ENCODE measurements at regions not wholly inside any gene's neighbourhood (a gene's known extent, or its start where the extent isn't known, plus 50 kb on each side); places are given as distances from the start of the nearest gene placed in this dataset.

DNA sequence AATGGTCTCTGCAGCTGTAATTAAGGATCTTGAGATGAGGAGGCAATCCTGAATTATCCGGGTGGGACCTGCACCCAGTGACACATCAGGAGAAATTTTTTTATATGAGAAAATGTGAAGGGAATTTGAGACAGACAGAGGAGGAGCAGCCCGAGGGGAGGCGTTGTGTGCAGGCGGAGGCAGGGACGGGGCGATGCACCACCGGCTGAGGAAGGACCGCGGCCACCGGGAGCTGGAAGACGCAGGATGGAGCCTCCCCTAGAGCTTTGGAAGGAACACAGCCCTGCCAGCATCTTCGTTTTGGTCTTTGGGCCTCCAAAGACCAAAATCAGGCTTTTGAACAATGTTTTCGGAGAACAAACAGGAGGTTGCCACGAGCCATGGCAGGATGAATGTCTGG, 85.0 kb upstream of the ADRA2C start:
- Mint-ChIP-seq H3K27me3 (ENCODE audit: insufficient read depth) (peaks cover 7% of the 10 kb centered on the region), H3K4me3 (no peak overlapping the region), H3K9me3 (no peaks in the 10 kb centered on the region), H3K36me3 (ENCODE audit: low read depth) (no peaks in the 10 kb centered on the region), H3K27ac (no peak overlapping the region), H3K4me1 (peaks cover 3% of the 10 kb centered on the region)
- Histone ChIP-seq H3K36me3 (ENCODE audit: control insufficient read depth, insufficient read depth, low read length) (no peaks in the 10 kb centered on the region), H3K27me3 (ENCODE audit: control insufficient read depth, insufficient read depth, low read length, poor library complexity, severe bottlenecking) (no peaks in the 10 kb centered on the region), H3K27ac (ENCODE audit: low read depth, low read length) (no peak overlapping the region), H3K9ac (ENCODE audit: extremely low read depth, low read length, poor library complexity, severe bottlenecking) (no peak overlapping the region), H3K9me3 (ENCODE audit: control insufficient read depth, low read length) (no peaks in the 10 kb centered on the region), H3K4me1 (ENCODE audit: control insufficient read depth, insufficient read depth, low read length) (no peaks in the 10 kb centered on the region), H3K4me3 (ENCODE audit: low read length) (no peak overlapping the region)
- 85 to 89% methylated on average over 10 to 14 of the region's 14 CpGs for WGBS, 2 experiments (ENCODE audit: insufficient coverage in 1 of 2, insufficient read length in 1 of 2)
- DNase-seq, result peak; percentile 33
- TF ChIP-seq, protein P1, sequence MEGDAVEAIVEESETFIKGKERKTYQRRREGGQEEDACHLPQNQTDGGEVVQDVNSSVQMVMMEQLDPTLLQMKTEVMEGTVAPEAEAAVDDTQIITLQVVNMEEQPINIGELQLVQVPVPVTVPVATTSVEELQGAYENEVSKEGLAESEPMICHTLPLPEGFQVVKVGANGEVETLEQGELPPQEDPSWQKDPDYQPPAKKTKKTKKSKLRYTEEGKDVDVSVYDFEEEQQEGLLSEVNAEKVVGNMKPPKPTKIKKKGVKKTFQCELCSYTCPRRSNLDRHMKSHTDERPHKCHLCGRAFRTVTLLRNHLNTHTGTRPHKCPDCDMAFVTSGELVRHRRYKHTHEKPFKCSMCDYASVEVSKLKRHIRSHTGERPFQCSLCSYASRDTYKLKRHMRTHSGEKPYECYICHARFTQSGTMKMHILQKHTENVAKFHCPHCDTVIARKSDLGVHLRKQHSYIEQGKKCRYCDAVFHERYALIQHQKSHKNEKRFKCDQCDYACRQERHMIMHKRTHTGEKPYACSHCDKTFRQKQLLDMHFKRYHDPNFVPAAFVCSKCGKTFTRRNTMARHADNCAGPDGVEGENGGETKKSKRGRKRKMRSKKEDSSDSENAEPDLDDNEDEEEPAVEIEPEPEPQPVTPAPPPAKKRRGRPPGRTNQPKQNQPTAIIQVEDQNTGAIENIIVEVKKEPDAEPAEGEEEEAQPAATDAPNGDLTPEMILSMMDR (conservative IDR thresholded peaks at IDR 0.05), result no peak

DNA sequence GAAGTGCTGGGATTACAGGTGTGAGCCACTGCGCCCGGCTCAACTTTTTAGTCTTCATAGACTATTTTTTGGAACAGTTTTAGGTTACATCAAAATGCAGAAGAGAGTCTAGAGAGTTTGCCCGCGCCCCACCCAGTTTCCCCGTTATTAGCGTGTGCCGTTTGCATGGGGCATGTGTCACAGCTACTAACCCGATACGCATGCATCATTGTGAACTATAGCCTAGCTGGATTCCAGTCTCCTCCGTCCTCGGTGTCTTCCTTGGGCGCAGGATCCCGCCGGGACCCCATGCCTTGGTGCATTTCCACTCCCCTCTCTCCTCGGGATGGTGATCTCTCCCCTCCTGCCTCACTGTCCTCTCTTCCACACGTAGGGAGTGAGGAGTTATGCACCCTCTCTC, 85.5 kb upstream of the ADRA2C start:
- H3K9me3 ChIP-seq (ENCODE audit: control insufficient read depth, low read length), result no peaks in the 10 kb centered on the region
- no peak overlapping the region for H3K27ac Mint-ChIP-seq
- H3K9ac ChIP-seq (ENCODE audit: extremely low read depth, low read length, poor library complexity, severe bottlenecking), result no peak overlapping the region
- WGBS, 2 experiments (ENCODE audit: insufficient coverage in 1 of 2, insufficient read length in 1 of 2), result 92% methylated on average over 15 to 16 of the region's 16 CpGs
- no peaks in the 10 kb centered on the region for H3K27me3 ChIP-seq (ENCODE audit: control insufficient read depth, insufficient read depth, low read length, poor library complexity, severe bottlenecking)
- no peak overlapping the region for H3K27ac ChIP-seq (ENCODE audit: low read depth, low read length)
- H3K4me1 Mint-ChIP-seq, result peaks cover 3% of the 10 kb centered on the region
- DNase-seq, result peak; percentile 31
- no peak overlapping the region for H3K4me3 ChIP-seq (ENCODE audit: low read length)
- no peaks in the 10 kb centered on the region for H3K36me3 ChIP-seq (ENCODE audit: control insufficient read depth, insufficient read depth, low read length)
- H3K36me3 Mint-ChIP-seq (ENCODE audit: low read depth), result no peaks in the 10 kb centered on the region
- H3K4me1 ChIP-seq (ENCODE audit: control insufficient read depth, insufficient read depth, low read length), result no peaks in the 10 kb centered on the region
- H3K4me3 Mint-ChIP-seq, result no peak overlapping the region
- TF ChIP-seq, protein P1 (conservative IDR thresholded peaks at IDR 0.05), result no peak
- H3K9me3 Mint-ChIP-seq, result no peaks in the 10 kb centered on the region
- peaks cover 7% of the 10 kb centered on the region for H3K27me3 Mint-ChIP-seq (ENCODE audit: insufficient read depth)

DNA sequence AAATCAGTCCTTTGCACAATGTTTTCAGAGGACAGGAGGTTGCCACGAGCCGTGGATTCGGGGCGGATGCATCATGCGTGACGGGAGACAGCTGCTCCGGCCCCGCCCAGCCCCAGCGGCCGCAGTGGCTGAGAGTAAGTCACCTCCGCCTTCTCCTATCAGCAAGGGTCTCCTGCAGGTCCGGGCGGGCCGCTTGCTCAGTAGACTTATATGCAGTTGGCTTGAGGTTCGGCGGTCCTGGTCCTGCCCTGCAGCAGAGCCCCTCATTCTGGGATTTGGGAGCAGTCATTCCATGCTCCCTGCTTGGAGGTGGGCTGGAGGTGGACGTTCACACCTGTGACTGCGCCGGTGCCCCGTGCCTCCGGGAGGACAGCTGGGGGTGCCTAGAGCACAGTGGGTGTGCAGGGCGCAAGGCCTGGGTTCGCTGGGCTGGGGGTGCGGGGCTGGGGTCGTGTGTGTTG, 86.3 kb upstream of the ADRA2C start:
- peak; percentile 48 for DNase-seq

More for the DNA sequence above, 86.3 kb upstream of the ADRA2C start:
- Mint-ChIP-seq H3K36me3 (ENCODE audit: low read depth) (no peaks in the 10 kb centered on the region), H3K27ac (no peak overlapping the region), H3K4me3 (no peak overlapping the region), H3K27me3 (ENCODE audit: insufficient read depth) (peaks cover 7% of the 10 kb centered on the region), H3K9me3 (no peaks in the 10 kb centered on the region), H3K4me1 (peaks cover 5% of the 10 kb centered on the region)
- TF ChIP-seq, protein P1 (conservative IDR thresholded peaks at IDR 0.05), result no peak
- H3K27me3 ChIP-seq (ENCODE audit: control insufficient read depth, insufficient read depth, low read length, poor library complexity, severe bottlenecking), result no peaks in the 10 kb centered on the region
- H3K4me1 ChIP-seq (ENCODE audit: control insufficient read depth, insufficient read depth, low read length), result no peaks in the 10 kb centered on the region
- 84 to 87% methylated on average over 16 to 22 of the region's 25 CpGs for WGBS, 2 experiments (ENCODE audit: insufficient coverage in 1 of 2, insufficient read length in 1 of 2)
- no peak overlapping the region for H3K27ac ChIP-seq (ENCODE audit: low read depth, low read length)
- H3K36me3 ChIP-seq (ENCODE audit: control insufficient read depth, insufficient read depth, low read length), result no peaks in the 10 kb centered on the region
- H3K4me3 ChIP-seq (ENCODE audit: low read length), result no peak overlapping the region
- H3K9me3 ChIP-seq (ENCODE audit: control insufficient read depth, low read length), result no peaks in the 10 kb centered on the region
- H3K9ac ChIP-seq (ENCODE audit: extremely low read depth, low read length, poor library complexity, severe bottlenecking), result no peak overlapping the region

Measured in endodermal cell (in vitro differentiated cells).